H1 (cell line): ENCODE measurements at regions not wholly inside any gene's neighbourhood (a gene's known extent, or its start where the extent isn't known, plus 50 kb on each side); places are given as distances from the start of the nearest gene placed in this dataset.

Experiments used
- CTCF ChIA-PET: fragments of 300-600 bp; sonication (Branson Sonifier 250); formaldehyde crosslinking; loops from one replicate; lab custom pipeline; 2021; ENCODE audit not compliant: partially characterized antibody; lab: Charles Lee
- POLR2A ChIA-PET: fragments of 300-600 bp; sonication (Branson Sonifier 250); formaldehyde crosslinking; loops from one replicate; lab custom pipeline; 2021; ENCODE audit warnings: inconsistent platforms; ENCODE audit not compliant: partially characterized antibody; lab: Charles Lee
- DNase-seq, 2 experiments: peaks; one replicate each; pipeline versions ENCODE4 v3.0.0 to v3.0.0-alpha.2; 2010 to 2022; ENCODE audit warnings: low spot score in 2 of 2, low read depth in 1 of 2, mixed read lengths in 1 of 2
- FAIRE-seq: peaks from 2 replicates; lab custom pipeline; 2011; peaks lifted over from hg19 to GRCh38; lab: Jason Lieb, UNC
- H2AFZ ChIP-seq: 2 replicates; pipeline ENCODE4 v1.8.1; 2012; ENCODE audit warnings: low read length, inconsistent platforms
- H2AK5ac ChIP-seq: 2 replicates; pipeline ENCODE4 v1.6.1; 2013; ENCODE audit warnings: low read depth, low read length
- H2BK120ac ChIP-seq: replicated peaks from 2 replicates; pipeline ENCODE3; 2013; ENCODE audit warnings: low read depth, low read length, inconsistent platforms
- H2BK12ac ChIP-seq: 2 replicates; pipeline ENCODE4 v1.6.1; 2013; ENCODE audit warnings: low read depth, low read length
- H2BK15ac ChIP-seq: 2 replicates; pipeline ENCODE4 v1.6.1; 2013; ENCODE audit warnings: low read length
- H2BK20ac ChIP-seq: 2 replicates; pipeline ENCODE4 v1.6.1; 2013; ENCODE audit warnings: low read length
- H2BK5ac ChIP-seq: 2 replicates; pipeline ENCODE4 v1.6.1; 2013; ENCODE audit warnings: low read depth, low read length
- H3K14ac ChIP-seq: 2 replicates; pipeline ENCODE4 v1.6.1; 2013; ENCODE audit warnings: inconsistent platforms; ENCODE audit not compliant: insufficient read length
- H3K18ac ChIP-seq: 2 replicates; pipeline ENCODE4 v1.6.1; 2013; ENCODE audit warnings: low read length; ENCODE audit errors: extremely low read depth
- H3K23ac ChIP-seq: 2 replicates; pipeline ENCODE4 v1.6.1; 2013; ENCODE audit warnings: inconsistent platforms; ENCODE audit not compliant: insufficient read length
- H3K23me2 ChIP-seq: 2 replicates; pipeline ENCODE4 v1.6.1; 2013; ENCODE audit warnings: low read depth, low read length
- H3K27ac ChIP-seq: 2 replicates; pipeline ENCODE4 v1.6.1; 2011; ENCODE audit warnings: low read depth, low read length, inconsistent platforms
- H3K27me3 ChIP-seq, 4 experiments: replicated peaks in 1 of 4; 1 replicate in 1 of 4; 2 replicates in 3 of 4; pipeline versions ENCODE4 v1.6.1 to v1.8.1; 2011 to 2013; ENCODE audit warnings: low read length in 3 of 4, mild to moderate bottlenecking in 3 of 4, inconsistent platforms in 2 of 4, mixed read lengths in 2 of 4, moderate library complexity in 1 of 4; ENCODE audit not compliant: control insufficient read depth in 3 of 4, insufficient read depth in 3 of 4; ENCODE audit errors: extremely low read depth in 1 of 4
- H3K36me3 ChIP-seq, 4 experiments: 2 replicates each; pipeline versions ENCODE4 v1.6.1 to v1.8.1; 2011 to 2013; ENCODE audit warnings: mild to moderate bottlenecking in 4 of 4, low read length in 3 of 4, moderate library complexity in 2 of 4, control low read depth in 1 of 4, inconsistent platforms in 1 of 4; ENCODE audit not compliant: insufficient read depth in 4 of 4, control insufficient read depth in 2 of 4
- H3K4ac ChIP-seq: replicated peaks from 2 replicates; pipeline ENCODE3; 2013; ENCODE audit warnings: low read length, low read depth, mixed read lengths, inconsistent platforms; ENCODE audit not compliant: insufficient read length
- H3K4me1 ChIP-seq, 4 experiments: replicated peaks in 1 of 4; 1 replicate in 1 of 4; 2 replicates in 3 of 4; pipeline versions ENCODE4 v1.6.1 to v1.8.1; 2011 to 2013; ENCODE audit warnings: low read length in 3 of 4, inconsistent platforms in 2 of 4, mixed read lengths in 1 of 4; ENCODE audit not compliant: insufficient read depth in 4 of 4, control insufficient read depth in 3 of 4
- H3K4me2 ChIP-seq, 2 experiments: 2 replicates each; pipeline versions ENCODE4 v1.6.1 to v1.8.1; 2011 to 2013; ENCODE audit warnings: low read depth in 2 of 2, low read length in 2 of 2, control low read depth in 1 of 2, inconsistent platforms in 1 of 2, mild to moderate bottlenecking in 1 of 2; ENCODE audit not compliant: insufficient read depth in 1 of 2
- H3K4me3 ChIP-seq, 4 experiments: fragments of 200-600, 300-600 bp in 1 of 4; sonication (generic), shearing (Covaris generic), sonication (Bioruptor Twin) in 1 of 4; 2 replicates each; pipeline versions ENCODE4 v1.5.1 to v1.8.1; 2011 to 2016; ENCODE audit warnings: low read length in 4 of 4, low read depth in 3 of 4, control low read depth in 2 of 4, inconsistent platforms in 2 of 4, mild to moderate bottlenecking in 2 of 4, mixed read lengths in 1 of 4, moderate library complexity in 1 of 4; ENCODE audit not compliant: insufficient read depth in 2 of 4; ENCODE audit errors: extremely low read depth in 1 of 4
- H3K56ac ChIP-seq: replicated peaks from 2 replicates; pipeline ENCODE3; 2013; ENCODE audit warnings: low read depth, mild to moderate bottlenecking, mixed read lengths, low read length, inconsistent platforms; ENCODE audit not compliant: insufficient read length
- H3K79me1 ChIP-seq: 2 replicates; pipeline ENCODE4 v1.6.1; 2013; ENCODE audit warnings: low read depth, low read length, control low read depth
- H3K79me2 ChIP-seq, 2 experiments: 2 replicates each; pipeline versions ENCODE4 v1.6.1 to v1.8.1; 2012 to 2013; ENCODE audit warnings: low read length in 2 of 2, mild to moderate bottlenecking in 2 of 2, inconsistent platforms in 1 of 2; ENCODE audit not compliant: insufficient read depth in 2 of 2, control insufficient read depth in 1 of 2
- H3K9ac ChIP-seq, 4 experiments: replicated peaks in 1 of 4; 1 replicate in 1 of 4; 2 replicates in 3 of 4; pipeline versions ENCODE4 v1.6.1 to v1.8.1; 2011 to 2013; ENCODE audit warnings: low read depth in 3 of 4, low read length in 3 of 4, control low read depth in 2 of 4, mild to moderate bottlenecking in 2 of 4, moderate library complexity in 2 of 4, inconsistent platforms in 1 of 4; ENCODE audit errors: extremely low read depth in 1 of 4
- H3K9me3 ChIP-seq, 2 experiments: 2 replicates each; pipeline versions ENCODE4 v1.6.1 to v1.8.1; 2012 to 2013; ENCODE audit warnings: mild to moderate bottlenecking in 2 of 2, moderate library complexity in 2 of 2, control low read depth in 1 of 2, inconsistent platforms in 1 of 2, low read depth in 1 of 2, low read length in 1 of 2, mixed read lengths in 1 of 2; ENCODE audit not compliant: insufficient read depth in 2 of 2
- H4K20me1 ChIP-seq, 2 experiments: replicated peaks in 1 of 2; 2 replicates each; pipeline versions ENCODE3 to v1.8.1; 2011 to 2013; ENCODE audit warnings: inconsistent platforms in 2 of 2, low read length in 2 of 2, mild to moderate bottlenecking in 1 of 2; ENCODE audit not compliant: insufficient read depth in 2 of 2, control insufficient read depth in 1 of 2
- H4K5ac ChIP-seq: 2 replicates; pipeline ENCODE4 v1.6.1; 2013; ENCODE audit warnings: low read length, low read depth, mixed read lengths, inconsistent platforms; ENCODE audit not compliant: insufficient read length
- H4K8ac ChIP-seq: 2 replicates; pipeline ENCODE4 v1.8.0; 2013; ENCODE audit warnings: mild to moderate bottlenecking, moderate library complexity, low read length, inconsistent platforms; ENCODE audit not compliant: insufficient read depth; ENCODE audit errors: extremely low read depth
- H4K91ac ChIP-seq: replicated peaks from 2 replicates; pipeline ENCODE3; 2013; ENCODE audit warnings: low read length, mixed read lengths, inconsistent platforms; ENCODE audit not compliant: insufficient read length
- CTBP2 ChIP-seq: IDR thresholded peaks from 2 replicates; pipeline ENCODE4 v1.7.0; 2011; ENCODE audit warnings: borderline replicate concordance, mild to moderate bottlenecking, moderate library complexity, mixed read lengths, low read length; ENCODE audit not compliant: insufficient read depth, insufficient read length
- EP300 ChIP-seq, 2 experiments: IDR thresholded peaks; 1 replicate in 1 of 2; 2 replicates in 1 of 2; pipeline ENCODE4 v1.6.1; 2011 to 2012; ENCODE audit warnings: low read depth in 2 of 2, low read length in 2 of 2, mild to moderate bottlenecking in 2 of 2, borderline replicate concordance in 1 of 2, inconsistent platforms in 1 of 2, moderate library complexity in 1 of 2
- RNF2 ChIP-seq: fragments of 200-900, 300-1000 bp; sonication (generic); IDR thresholded peaks from 2 replicates; pipeline ENCODE4 v1.7.1; 2016; ENCODE audit warnings: borderline replicate concordance, low read depth, mild to moderate bottlenecking, antibody characterized with exemption, low read length; ENCODE audit not compliant: poor library complexity, severe bottlenecking; ENCODE audit errors: missing control alignments
- SAP30 ChIP-seq: fragments of 300-600 bp; sonication (generic); IDR thresholded peaks from 2 replicates; pipeline ENCODE4 v1.7.1; 2012; ENCODE audit warnings: low read length, moderate library complexity, mild to moderate bottlenecking, inconsistent platforms; ENCODE audit not compliant: insufficient read depth, insufficient replicate concordance
- SP4 ChIP-seq: IDR thresholded peaks from 2 replicates; pipeline ENCODE4 v1.6.1; 2012; ENCODE audit warnings: low read length, inconsistent platforms
- TAF1 ChIP-seq: IDR thresholded peaks from 2 replicates; pipeline ENCODE4 v1.6.1; 2011; ENCODE audit warnings: mild to moderate bottlenecking, low read depth, low read length
- TEAD4 ChIP-seq: IDR thresholded peaks from 2 replicates; pipeline ENCODE4 v1.6.1; 2012; ENCODE audit warnings: low read depth, low read length, inconsistent platforms, mixed read lengths
- WGBS, 2 experiments: shearing (Covaris generic) in 1 of 2; methylation state at CpG; one replicate each; pipeline versions ENCODE4 v1.1.6 to v1.1.7; 2013 to 2015; ENCODE audit warnings: low lambda C conversion rate in 2 of 2, mixed read lengths in 2 of 2, inconsistent platforms in 1 of 2, low coverage in 1 of 2, missing lambda C conversion rate in 1 of 2; ENCODE audit not compliant: insufficient replicate concordance in 2 of 2, insufficient coverage in 1 of 2, insufficient read length in 1 of 2; ENCODE audit errors: extremely low coverage in 1 of 2, missing lambda C conversion rate in 1 of 2; 5-methylcytosine and 5-hydroxymethylcytosine counted together
- TF ChIP-seq, protein P1 (sequence below), 3 experiments: IDR thresholded peaks; 1 replicate in 2 of 3; 2 replicates in 1 of 3; pipeline versions ENCODE4 v1.5.1 to v1.6.1; 2011; ENCODE audit warnings: low read length in 3 of 3, mild to moderate bottlenecking in 3 of 3, inconsistent platforms in 2 of 3, low read depth in 1 of 3, moderate library complexity in 1 of 3; ENCODE audit not compliant: insufficient read depth in 1 of 3; ENCODE audit errors: control extremely low read depth in 1 of 3

DNA sequence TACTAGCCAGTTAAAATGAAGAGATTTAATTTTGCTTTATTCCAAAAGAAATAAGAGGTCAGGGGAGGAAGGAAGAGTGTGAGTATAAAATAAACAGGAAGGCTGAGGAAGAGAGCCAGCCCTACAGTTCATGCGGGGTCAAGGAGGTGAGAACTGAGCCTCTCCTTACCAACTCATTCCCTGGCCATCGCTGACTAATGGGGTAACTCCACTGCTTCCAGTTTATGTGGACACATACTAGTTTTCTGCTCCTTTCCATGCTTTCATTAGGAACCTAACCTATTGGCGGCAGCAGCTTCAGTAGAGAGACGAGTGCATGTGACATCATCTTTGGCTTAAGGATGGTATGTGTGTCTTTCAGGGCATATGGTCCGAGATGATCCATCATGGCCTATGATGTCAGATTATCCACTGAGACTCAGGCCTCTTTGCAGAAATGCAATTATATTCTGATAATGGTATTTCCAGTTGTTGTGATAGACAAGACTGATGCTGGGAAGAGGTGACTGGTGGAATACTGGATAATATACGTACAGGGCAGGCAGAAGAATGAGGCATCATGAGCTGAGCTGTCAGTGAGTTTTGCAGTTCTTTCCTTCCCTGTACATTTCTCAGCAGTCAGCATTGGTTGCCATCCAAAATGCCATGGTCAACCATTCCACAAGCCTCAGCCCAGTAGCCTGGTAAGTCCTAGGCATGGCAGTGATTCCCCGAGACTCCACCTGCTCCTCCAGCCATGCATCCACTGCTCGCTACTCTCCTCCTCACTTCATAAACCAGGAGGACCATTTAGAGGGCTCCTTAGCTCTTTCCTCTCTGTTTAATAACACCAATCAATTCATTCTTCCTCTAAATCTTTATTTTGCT, 184.6 kb upstream of the OSR1 start:
- Histone ChIP-seq H2BK120ac (no peak overlapping the region), H3K23ac (no peak overlapping the region), H2AFZ (no peak overlapping the region), H3K4me1 (peaks cover 0 to 3% (median 0%) of the 10 kb centered on the region in 4 experiments; a peak in 1 of 7 replicates), H3K9me3 (no peaks in the 10 kb centered on the region), H4K5ac (no peak overlapping the region), H4K20me1 (no peaks in the 10 kb centered on the region), H3K23me2 (no peaks in the 10 kb centered on the region), H3K56ac (no peak overlapping the region), H3K18ac (no peak overlapping the region), H3K79me2 (no peaks in the 10 kb centered on the region), H2BK15ac (no peak overlapping the region), H3K36me3 (no peaks in the 10 kb centered on the region), H2BK5ac (no peak overlapping the region), H3K4ac (no peak overlapping the region), H3K27me3 (peaks cover 0 to 1% (median 0%) of the 10 kb centered on the region in 4 experiments; a peak in 1 of 7 replicates), H3K27ac (no peak overlapping the region), H3K4me3 (no peak overlapping the region), H2BK12ac (no peak overlapping the region), H2AK5ac (no peak overlapping the region), H4K8ac (no peak overlapping the region), H3K79me1 (no peaks in the 10 kb centered on the region), H3K4me2 (no peak overlapping the region), H2BK20ac (no peak overlapping the region), H4K91ac (no peak overlapping the region), H3K14ac (no peak overlapping the region), H3K9ac (no peak overlapping the region)
- DNase-seq (no peak), FAIRE-seq (no peak)
- ChIA-PET POLR2A (no interaction called here), CTCF (interaction anchor here (0.9 to 1.7 kb wide), 8 partner anchors 9 to 1126 kb away, joined by 3 to 6 read pairs (median 3); no protein-coding TSS in a partner anchor)
- WGBS, 2 experiments, result 94% methylated on average over 8 of the region's 8 CpGs; no CpG with 5 or more reads in 1 of the 2 experiments
- TF ChIP-seq, protein P1, sequence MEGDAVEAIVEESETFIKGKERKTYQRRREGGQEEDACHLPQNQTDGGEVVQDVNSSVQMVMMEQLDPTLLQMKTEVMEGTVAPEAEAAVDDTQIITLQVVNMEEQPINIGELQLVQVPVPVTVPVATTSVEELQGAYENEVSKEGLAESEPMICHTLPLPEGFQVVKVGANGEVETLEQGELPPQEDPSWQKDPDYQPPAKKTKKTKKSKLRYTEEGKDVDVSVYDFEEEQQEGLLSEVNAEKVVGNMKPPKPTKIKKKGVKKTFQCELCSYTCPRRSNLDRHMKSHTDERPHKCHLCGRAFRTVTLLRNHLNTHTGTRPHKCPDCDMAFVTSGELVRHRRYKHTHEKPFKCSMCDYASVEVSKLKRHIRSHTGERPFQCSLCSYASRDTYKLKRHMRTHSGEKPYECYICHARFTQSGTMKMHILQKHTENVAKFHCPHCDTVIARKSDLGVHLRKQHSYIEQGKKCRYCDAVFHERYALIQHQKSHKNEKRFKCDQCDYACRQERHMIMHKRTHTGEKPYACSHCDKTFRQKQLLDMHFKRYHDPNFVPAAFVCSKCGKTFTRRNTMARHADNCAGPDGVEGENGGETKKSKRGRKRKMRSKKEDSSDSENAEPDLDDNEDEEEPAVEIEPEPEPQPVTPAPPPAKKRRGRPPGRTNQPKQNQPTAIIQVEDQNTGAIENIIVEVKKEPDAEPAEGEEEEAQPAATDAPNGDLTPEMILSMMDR (IDR thresholded peaks at IDR 0.05; ENCODE audit: control extremely low read depth in 1 of 3, insufficient read depth in 1 of 3, low read depth in 1 of 3, low read length in 3 of 3), result no peak
- no peak for TF ChIP-seq TAF1
- no peak for TF ChIP-seq RNF2
- no peak for TF ChIP-seq SP4
- no peak for TF ChIP-seq TEAD4
- no peak for TF ChIP-seq EP300 (IDR thresholded peaks at IDR 0.05; ENCODE audit: borderline replicate concordance in 1 of 2, low read depth in 2 of 2, low read length in 2 of 2)
- no peak for TF ChIP-seq CTBP2
- TF ChIP-seq SAP30, result no peak
